Dermis microvascular lymphatic vessel endothelial cell (primary cell): ENCODE measurements at regions not wholly inside any gene's neighbourhood (a gene's known extent, or its start where the extent isn't known, plus 50 kb on each side); places are given as distances from the start of the nearest gene placed in this dataset.
A peak's percentile ranks its signal among the peaks of the same experiment; 100 is the strongest.

Source experiments
- DNase-seq, 2 donors: peaks; one replicate each; pipeline versions ENCODE4 v3.0.0 to v3.0.0-alpha.2; 2010; ENCODE audit warnings: low read depth in 2 of 2

DNA sequence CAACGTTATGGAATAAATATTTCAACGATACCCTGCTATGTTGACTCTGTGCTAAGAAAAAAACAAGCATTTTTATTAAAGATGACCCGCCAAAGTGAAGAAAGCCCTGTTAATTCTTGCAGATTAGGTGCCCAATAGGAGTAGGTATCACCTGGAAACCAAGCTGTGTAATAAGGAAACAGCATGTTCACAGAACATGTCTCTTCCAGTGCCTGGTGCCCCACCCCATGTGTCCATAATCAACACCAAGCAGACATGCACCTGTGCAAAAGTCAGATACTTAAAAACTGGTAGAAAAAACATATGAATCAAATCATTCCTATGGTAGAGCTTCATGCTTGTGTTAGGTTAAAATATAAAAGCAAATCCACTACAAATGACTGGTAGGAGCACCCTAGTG is 327.1 kb downstream of the SHANK2 start:
- DNase-seq: no peak

DNA sequence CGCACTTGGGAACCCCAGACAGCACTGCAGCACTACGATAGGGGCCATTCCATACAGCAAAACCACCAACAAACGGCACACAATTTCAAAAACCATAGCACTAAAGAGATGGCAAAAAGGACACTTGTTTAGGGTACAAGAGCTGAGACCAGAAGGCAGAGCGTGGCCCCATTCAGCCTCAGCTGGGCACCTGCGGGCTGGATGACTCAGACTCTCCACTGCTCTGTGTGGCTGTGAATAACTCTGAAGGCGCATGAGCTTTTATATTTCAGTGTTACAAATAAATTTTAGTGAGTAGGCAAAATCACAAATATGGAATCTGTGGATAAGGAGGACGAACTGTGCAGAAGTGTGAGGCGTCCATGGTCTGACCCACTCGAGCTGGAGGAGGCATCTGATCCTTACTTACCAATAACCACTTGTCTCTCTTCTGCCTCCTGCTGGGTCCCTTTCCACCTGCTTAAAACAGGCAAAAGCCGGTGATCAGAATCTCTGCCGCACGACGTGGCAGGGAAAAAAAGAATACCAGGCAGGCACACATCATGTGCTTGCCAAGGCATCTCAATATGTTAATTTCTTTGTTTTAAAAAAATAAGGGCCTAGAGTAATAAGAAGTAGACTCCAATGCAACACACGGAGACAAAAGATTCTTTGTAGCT is 325.7 kb downstream of the SHANK2 start:
- DNase-seq: no peak

DNA sequence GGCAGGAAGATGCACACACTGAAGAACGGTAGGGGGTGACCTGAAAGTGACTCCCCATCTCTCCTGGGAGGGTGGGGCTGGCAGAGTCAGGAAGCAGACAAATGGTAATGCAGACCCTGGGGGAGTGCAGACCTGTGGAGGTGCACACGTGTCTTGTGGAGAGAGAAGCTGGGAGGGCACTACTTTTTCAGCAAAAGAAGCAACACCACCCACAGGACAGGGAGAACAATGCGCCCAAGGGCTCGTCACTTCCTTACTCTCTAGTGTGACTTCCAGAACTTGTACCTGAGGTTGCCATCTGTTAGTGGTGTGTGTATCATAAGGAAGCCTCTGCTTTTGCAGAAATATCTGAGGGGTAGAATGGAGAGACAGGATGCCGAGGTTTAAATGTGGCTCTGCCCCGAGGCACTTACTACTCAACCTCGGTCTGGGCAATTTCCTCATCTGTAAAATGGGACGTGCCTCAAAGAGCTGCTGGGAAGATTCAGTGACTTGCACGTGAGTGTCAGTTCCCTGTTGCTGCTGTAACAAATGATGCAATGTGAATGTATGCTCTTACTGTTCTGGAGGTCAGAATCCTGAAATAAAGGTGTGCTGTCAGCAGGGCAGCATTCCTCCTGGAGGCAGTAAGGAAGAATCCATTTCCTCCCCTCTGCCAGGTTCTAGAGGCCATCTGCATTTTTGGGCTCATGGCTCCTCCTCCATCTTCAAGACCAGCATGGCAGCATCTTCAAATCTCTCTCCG is 323.4 kb downstream of the SHANK2 start:
- no peak for DNase-seq

DNA sequence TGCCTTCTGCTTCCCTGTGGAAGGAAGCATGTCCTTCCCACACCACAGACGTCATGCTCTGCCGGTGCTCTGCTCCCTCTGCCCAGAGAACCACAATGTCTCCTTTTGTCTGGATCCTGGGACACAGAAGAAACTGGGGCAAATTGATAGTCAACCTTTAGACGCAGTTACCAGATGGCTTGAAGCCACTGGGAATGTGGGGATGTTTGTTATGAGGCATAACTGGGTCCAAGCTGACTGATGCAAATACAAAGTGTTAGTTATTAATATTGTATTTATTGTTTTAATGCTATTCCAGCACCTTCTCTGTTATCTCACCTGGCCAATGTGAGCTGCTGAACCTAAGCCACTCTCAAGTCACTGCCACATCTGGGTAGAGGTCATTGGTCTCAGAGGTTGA is 322.2 kb downstream of the SHANK2 start:
- no peak for DNase-seq

DNA sequence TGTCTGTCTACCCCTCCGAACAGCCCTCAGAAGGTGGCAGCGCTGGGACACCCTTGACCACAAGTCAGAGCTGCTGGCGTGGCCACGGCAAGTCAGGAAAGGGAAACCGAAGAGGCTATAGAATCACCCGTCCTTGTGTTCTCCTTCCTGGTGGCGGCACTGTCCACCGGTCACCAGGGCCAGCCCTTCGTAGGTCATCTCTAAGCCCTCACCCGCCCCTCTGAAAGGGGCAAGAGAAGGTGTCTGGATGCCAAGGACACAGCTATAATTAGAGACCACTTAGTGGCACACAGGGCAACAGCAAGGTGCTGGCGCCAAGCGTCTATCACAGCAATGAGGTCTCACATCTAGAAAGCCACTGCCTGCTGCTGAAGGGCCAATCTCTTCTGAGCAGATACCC is 320.9 kb downstream of the SHANK2 start:
- DNase-seq: no peak

- no peak for DNase-seq
Measured at GRCh38 chr11:70933981-70934583, 318.3 kb downstream of the SHANK2 start.

GRCh38 chr11:70935006-70935768 is 317.2 kb downstream of the SHANK2 start:
- peak in 1 of 2 donors; percentile 1 for DNase-seq

GRCh38 chr11:70942593-70942992 is 309.8 kb downstream of the SHANK2 start:
- peak in 1 of 2 donors; percentile 18 for DNase-seq

GRCh38 chr11:70944141-70944540 is 308.2 kb downstream of the SHANK2 start:
- no peak for DNase-seq

DNA sequence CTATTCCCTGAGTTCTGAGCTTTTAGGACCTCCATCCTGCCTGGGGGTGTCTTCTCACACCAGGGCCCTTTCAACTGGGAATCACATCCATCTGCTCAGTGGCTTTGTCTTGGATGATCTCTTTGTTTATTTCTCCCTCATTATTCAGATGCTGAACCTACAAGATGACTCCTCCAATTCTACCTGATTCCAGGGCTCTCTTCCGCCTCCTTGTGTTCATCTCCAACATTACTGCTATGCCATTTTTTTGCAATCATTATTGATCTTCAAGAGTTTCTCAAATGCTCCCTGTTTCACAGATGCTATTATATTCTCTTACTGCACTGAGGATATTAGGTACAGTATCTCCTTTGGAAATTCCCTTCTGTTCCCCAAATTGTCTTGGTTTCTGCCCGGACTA is 307.7 kb downstream of the SHANK2 start:
- no peak for DNase-seq

- no peak for DNase-seq
Measured at GRCh38 chr11:70948398-70948797, 304.0 kb downstream of the SHANK2 start.

DNA sequence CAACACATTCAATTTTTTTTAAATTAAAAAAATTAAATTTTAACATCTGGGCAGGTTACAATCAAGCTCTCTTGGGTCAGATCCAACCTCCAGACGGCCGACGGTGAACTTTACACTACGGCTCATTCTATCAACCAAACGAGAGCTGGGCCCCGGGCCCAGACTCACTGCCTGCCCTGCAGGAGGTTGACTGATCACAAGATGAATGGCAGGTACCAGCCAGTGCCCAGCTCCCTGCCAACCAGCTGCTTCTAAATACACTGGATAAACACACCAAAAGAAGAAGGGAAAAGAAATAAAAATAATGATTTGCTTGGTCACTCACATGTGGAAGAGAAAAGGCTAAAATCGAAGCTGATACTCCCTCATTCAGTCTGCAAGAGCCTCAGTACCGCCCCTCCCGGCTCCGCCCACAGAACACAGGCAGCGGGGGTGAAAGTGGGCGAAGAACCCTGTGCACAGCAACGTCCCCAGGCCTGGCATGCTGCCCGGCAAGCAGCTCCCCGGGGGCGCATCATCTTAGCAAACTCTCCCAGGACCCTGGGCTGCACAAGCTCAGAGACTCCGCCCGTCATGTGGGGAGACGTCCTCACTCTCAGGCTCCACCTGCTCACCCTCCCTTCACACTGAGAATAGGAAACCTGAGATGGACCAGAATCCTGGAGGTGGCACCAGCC is 303.4 kb downstream of the SHANK2 start:
- DNase-seq: no peak

GRCh38 chr11:70951139-70951804 is 301.1 kb downstream of the SHANK2 start:
- DNase-seq: no peak

DNA sequence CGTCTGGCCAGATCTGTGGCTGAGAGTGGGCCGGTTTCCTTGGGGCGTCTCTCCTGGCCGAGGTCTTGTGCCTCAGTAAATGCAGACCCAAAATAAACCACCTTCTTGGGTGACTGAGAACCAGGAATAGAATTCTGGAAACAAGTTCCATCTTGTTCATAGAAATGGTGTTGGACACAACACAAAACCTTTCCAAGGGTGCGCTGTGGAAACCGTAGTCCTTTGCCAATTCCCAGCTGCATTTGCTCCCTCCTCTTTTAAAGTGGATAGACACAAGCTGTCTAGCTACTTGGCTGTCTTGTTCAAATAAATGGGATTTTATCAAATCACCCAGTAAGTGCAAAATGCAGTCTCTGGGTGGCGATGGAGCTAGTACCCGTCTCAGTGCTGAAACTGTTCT is 300.2 kb downstream of the SHANK2 start:
- DNase-seq: no peak

GRCh38 chr11:70953720-70954119 is 298.7 kb downstream of the SHANK2 start:
- no peak for DNase-seq

- no peak for DNase-seq
Measured at GRCh38 chr11:70954471-70954870, 297.9 kb downstream of the SHANK2 start.
